Sigmoid colon (tissue), 4 donors: ENCODE measurements at regions not wholly inside any gene's neighbourhood (a gene's known extent, or its start where the extent isn't known, plus 50 kb on each side); places are given as distances from the start of the nearest gene placed in this dataset.

Source experiments
- EP300 ChIP-seq, 4 donors: sonication (generic); formaldehyde crosslinking; IDR thresholded peaks; one replicate each; pipeline ENCODE4 v1.6.1; 2017; ENCODE audit warnings: antibody characterized with exemption in 4 of 4
- POLR2A ChIP-seq, 2 donors: fragments of 450-650 bp; IDR thresholded peaks; one replicate each; pipeline ENCODE4 v1.6.1; 2016; ENCODE audit warnings: antibody characterized with exemption in 2 of 2, mild to moderate bottlenecking in 2 of 2, moderate library complexity in 2 of 2
- POLR2AphosphoS5 ChIP-seq, 4 donors: sonication (generic); formaldehyde crosslinking; IDR thresholded peaks; one replicate each; pipeline ENCODE4 v1.6.1; 2017; ENCODE audit warnings: antibody characterized with exemption in 4 of 4
- TF ChIP-seq, protein P1 (sequence below), 4 experiments: fragments of 450-650 bp in 3 of 4; fragments of 200-600 bp in 1 of 4; IDR thresholded peaks; one replicate each; pipeline ENCODE4 v1.5.1; 2016 to 2019; ENCODE audit warnings: antibody characterized with exemption in 4 of 4, mild to moderate bottlenecking in 3 of 4, moderate library complexity in 2 of 4

GRCh38 chr3:174777813-174778212 is 81.3 kb upstream of the NAALADL2 start:
- TF ChIP-seq, protein P1, sequence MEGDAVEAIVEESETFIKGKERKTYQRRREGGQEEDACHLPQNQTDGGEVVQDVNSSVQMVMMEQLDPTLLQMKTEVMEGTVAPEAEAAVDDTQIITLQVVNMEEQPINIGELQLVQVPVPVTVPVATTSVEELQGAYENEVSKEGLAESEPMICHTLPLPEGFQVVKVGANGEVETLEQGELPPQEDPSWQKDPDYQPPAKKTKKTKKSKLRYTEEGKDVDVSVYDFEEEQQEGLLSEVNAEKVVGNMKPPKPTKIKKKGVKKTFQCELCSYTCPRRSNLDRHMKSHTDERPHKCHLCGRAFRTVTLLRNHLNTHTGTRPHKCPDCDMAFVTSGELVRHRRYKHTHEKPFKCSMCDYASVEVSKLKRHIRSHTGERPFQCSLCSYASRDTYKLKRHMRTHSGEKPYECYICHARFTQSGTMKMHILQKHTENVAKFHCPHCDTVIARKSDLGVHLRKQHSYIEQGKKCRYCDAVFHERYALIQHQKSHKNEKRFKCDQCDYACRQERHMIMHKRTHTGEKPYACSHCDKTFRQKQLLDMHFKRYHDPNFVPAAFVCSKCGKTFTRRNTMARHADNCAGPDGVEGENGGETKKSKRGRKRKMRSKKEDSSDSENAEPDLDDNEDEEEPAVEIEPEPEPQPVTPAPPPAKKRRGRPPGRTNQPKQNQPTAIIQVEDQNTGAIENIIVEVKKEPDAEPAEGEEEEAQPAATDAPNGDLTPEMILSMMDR (IDR thresholded peaks at IDR 0.05): no peak
- TF ChIP-seq POLR2A (IDR thresholded peaks at IDR 0.05) (no peak), EP300 (IDR thresholded peaks at IDR 0.05) (no peak), POLR2AphosphoS5 (IDR thresholded peaks at IDR 0.05) (no peak)
